Transverse colon (tissue), 4 donors: ENCODE measurements at regions not wholly inside any gene's neighbourhood (a gene's known extent, or its start where the extent isn't known, plus 50 kb on each side); places are given as distances from the start of the nearest gene placed in this dataset.
"Not testable (repeated sequence)": the region's sequence is repeated elsewhere in the genome, so short reads cannot be mapped to it uniquely, and the experiment has no call there.

ENCODE experiments used
- DNase-seq: peaks from one replicate; pipeline ENCODE4 v3.0.0-alpha.2; 2019
- H3K27ac ChIP-seq, 4 donors: fragments of 200-600 bp; sonication (generic); 2 replicates each; pipeline ENCODE4 v1.5.1; 2016 to 2018; ENCODE audit warnings: inconsistent platforms in 4 of 4
- H3K27me3 ChIP-seq: fragments of 200-600 bp; sonication (generic); 2 replicates; pipeline ENCODE4 v1.5.1; 2017; ENCODE audit warnings: inconsistent platforms
- H3K36me3 ChIP-seq, 4 donors: fragments of 200-600 bp; sonication (generic); 2 replicates each; pipeline ENCODE4 v1.5.1; 2017 to 2019; ENCODE audit warnings: inconsistent platforms in 4 of 4
- H3K4me1 ChIP-seq, 4 donors: fragments of 200-600 bp; sonication (generic); 2 replicates each; pipeline ENCODE4 v1.5.1; 2017 to 2020; ENCODE audit warnings: inconsistent platforms in 4 of 4
- H3K4me3 ChIP-seq, 4 donors: fragments of 200-600 bp; sonication (generic); 1 replicate in 1 of 4; 2 replicates in 3 of 4; pipeline versions ENCODE4 v1.5.1 to v1.6.1; 2017 to 2019; ENCODE audit warnings: inconsistent platforms in 4 of 4
- H3K9me3 ChIP-seq, 2 donors: fragments of 200-600 bp; sonication (generic); 2 replicates each; pipeline ENCODE4 v1.5.1; 2017 to 2019; ENCODE audit warnings: inconsistent platforms in 2 of 2
- CTCF ChIP-seq, 5 experiments: fragments of 200-600 bp in 3 of 5; fragments of 450-650 bp in 2 of 5; sonication (generic) in 3 of 5; IDR thresholded peaks; 1 replicate in 2 of 5; 2 replicates in 3 of 5; pipeline ENCODE4 v1.5.1; 2016 to 2017; ENCODE audit warnings: antibody characterized with exemption in 5 of 5, inconsistent platforms in 3 of 5, mild to moderate bottlenecking in 2 of 5, moderate library complexity in 1 of 5
- EP300 ChIP-seq: sonication (generic); formaldehyde crosslinking; IDR thresholded peaks from one replicate; pipeline ENCODE4 v1.6.1; 2017; ENCODE audit warnings: antibody characterized with exemption, low read depth
- POLR2A ChIP-seq: fragments of 450-650 bp; IDR thresholded peaks from one replicate; pipeline ENCODE4 v1.6.1; 2016; ENCODE audit warnings: antibody characterized with exemption, mild to moderate bottlenecking, moderate library complexity
- POLR2AphosphoS5 ChIP-seq, 3 donors: sonication (generic); formaldehyde crosslinking; IDR thresholded peaks; one replicate each; pipeline ENCODE4 v1.6.1; 2016; ENCODE audit warnings: antibody characterized with exemption in 3 of 3
- WGBS, 2 donors: methylation state at CpG; one replicate each; pipeline ENCODE4 v1.1.5; 2018; ENCODE audit warnings: low coverage in 1 of 2; 5-methylcytosine and 5-hydroxymethylcytosine counted together
- in situ Hi-C, 4 donors: fragments of 200-750 bp; cut with MboI; loops; one replicate each; pipeline versions ENCODE4 v1.15.0 to v1.15.1; 2017; ENCODE audit warnings: low sequenced_read_pairs in 3 of 4, low pct_ligation_motif_present in 1 of 4, low pct_unique_long_range_greater_than_20kb in 1 of 4
- intact Hi-C: fragments of 100-400 bp; cut with DNase I; formaldehyde crosslinking; loops from one replicate; pipeline ENCODE4 v1.15.1; 2023; ENCODE audit warnings: low total_unique reads

- Histone ChIP-seq H3K9me3 (no peaks in the 10 kb centered on the region), H3K36me3 (no peaks in the 10 kb centered on the region), H3K4me3 (no peak overlapping the region), H3K27ac (no peak overlapping the region), H3K27me3 (no peaks in the 10 kb centered on the region), H3K4me1 (no peaks in the 10 kb centered on the region)
- in situ Hi-C loops (no loop called here), intact Hi-C loops (no loop called here)
- no peak for DNase-seq
- WGBS, 2 donors = 50 to 57% methylated on average over 2 of the region's 2 CpGs
- no peak for TF ChIP-seq CTCF (IDR thresholded peaks at IDR 0.05)
- TF ChIP-seq EP300 = no peak
- no peak for TF ChIP-seq POLR2A
- TF ChIP-seq POLR2AphosphoS5 (IDR thresholded peaks at IDR 0.05) = no peak
Observed at GRCh38 chr6:6458172-6458571, 130.3 kb upstream of the LY86 start.

GRCh38 chr6:6459963-6460362, 128.6 kb upstream of the LY86 start:
- H3K4me3 ChIP-seq, H3K9me3 ChIP-seq, in situ Hi-C loops, H3K36me3 ChIP-seq, H3K4me1 ChIP-seq, intact Hi-C loops, DNase-seq, H3K27ac ChIP-seq, H3K27me3 ChIP-seq: not testable (repeated sequence)
- 66 to 80% methylated on average over 3 to 4 of the region's 4 CpGs for WGBS, 2 donors

GRCh38 chr6:6460416-6460815, 128.1 kb upstream of the LY86 start:
- DNase-seq = no peak
- no peak for TF ChIP-seq CTCF (IDR thresholded peaks at IDR 0.05)
- no peak for TF ChIP-seq POLR2AphosphoS5 (IDR thresholded peaks at IDR 0.05)
- no peak for TF ChIP-seq EP300
- no peak for TF ChIP-seq POLR2A
- Histone ChIP-seq H3K9me3 (no peaks in the 10 kb centered on the region), H3K27ac (no peak overlapping the region), H3K4me3 (no peak overlapping the region), H3K4me1 (no peaks in the 10 kb centered on the region), H3K36me3 (no peaks in the 10 kb centered on the region), H3K27me3 (no peaks in the 10 kb centered on the region)
- intact Hi-C loops (no loop called here), in situ Hi-C loops (no loop called here)
- 76 to 82% methylated on average over 2 of the region's 2 CpGs for WGBS, 2 donors

GRCh38 chr6:6461138-6461537, 127.4 kb upstream of the LY86 start:
- no peaks in the 10 kb centered on the region for H3K36me3 ChIP-seq
- no peaks in the 10 kb centered on the region for H3K9me3 ChIP-seq
- no peak for DNase-seq
- no peaks in the 10 kb centered on the region for H3K27me3 ChIP-seq
- in situ Hi-C loops (no loop called here), intact Hi-C loops (no loop called here)
- H3K4me3 ChIP-seq = no peak overlapping the region
- H3K27ac ChIP-seq = no peak overlapping the region
- WGBS, 2 donors = 70 to 77% methylated on average over 3 to 4 of the region's 4 CpGs
- no peaks in the 10 kb centered on the region for H3K4me1 ChIP-seq
- no peak for TF ChIP-seq EP300
- no peak for TF ChIP-seq POLR2AphosphoS5 (IDR thresholded peaks at IDR 0.05)
- no peak for TF ChIP-seq CTCF (IDR thresholded peaks at IDR 0.05)
- no peak for TF ChIP-seq POLR2A

- TF ChIP-seq POLR2AphosphoS5 (IDR thresholded peaks at IDR 0.05) = no peak
- TF ChIP-seq EP300 = no peak
- TF ChIP-seq CTCF (IDR thresholded peaks at IDR 0.05) = no peak
- no peak for TF ChIP-seq POLR2A
- no peak for DNase-seq
- intact Hi-C loops = no loop called here
- Histone ChIP-seq H3K9me3 (no peaks in the 10 kb centered on the region), H3K4me1 (no peaks in the 10 kb centered on the region), H3K4me3 (no peak overlapping the region), H3K27me3 (no peaks in the 10 kb centered on the region), H3K36me3 (no peaks in the 10 kb centered on the region), H3K27ac (no peak overlapping the region)
- WGBS, 2 donors = 75% methylated on average over 10 to 12 of the region's 12 CpGs
- in situ Hi-C loops = no loop called here
Observed at GRCh38 chr6:6466967-6467761, 121.4 kb upstream of the LY86 start.
